ENCODE measurements at regions not wholly inside any gene's neighbourhood (a gene's known extent, or its start where the extent isn't known, plus 50 kb on each side); places are given as distances from the start of the nearest gene placed in this dataset.

- H3K4me3 ChIP-seq: no peak overlapping the region
- H3K36me3 ChIP-seq: no peaks in the 10 kb centered on the region
- H3K27ac ChIP-seq: no peak overlapping the region
- no peak for TF ChIP-seq CTCF (IDR thresholded peaks at IDR 0.05)
- TF ChIP-seq POLR2AphosphoS5 (IDR thresholded peaks at IDR 0.05): no peak
- no peak for TF ChIP-seq POLR2A (IDR thresholded peaks at IDR 0.05)
- H3K9me3 ChIP-seq: no peaks in the 10 kb centered on the region
- DNase-seq (ENCODE audit: low spot score): no peak
- H3K4me1 ChIP-seq (replicated peaks): no peaks in the 10 kb centered on the region
- no peaks in the 10 kb centered on the region for H3K27me3 ChIP-seq (replicated peaks; ENCODE audit: insufficient read depth)
- intact Hi-C loops (cut with DNase I): no loop called here
These were observed 63.2 kb upstream of the NOCT start for GRCh38 chr4:138952411-138952810.

GRCh38 chr4:138951764-138952163 lies 63.8 kb upstream of the NOCT start:
- no peak for DNase-seq (ENCODE audit: low spot score)
- Histone ChIP-seq H3K9me3 (no peaks in the 10 kb centered on the region), H3K4me1 (replicated peaks) (no peaks in the 10 kb centered on the region), H3K27me3 (replicated peaks; ENCODE audit: insufficient read depth) (no peaks in the 10 kb centered on the region), H3K36me3 (no peaks in the 10 kb centered on the region), H3K27ac (no peak overlapping the region), H3K4me3 (no peak overlapping the region)
- TF ChIP-seq POLR2AphosphoS5 (IDR thresholded peaks at IDR 0.05) (no peak), POLR2A (IDR thresholded peaks at IDR 0.05) (no peak), CTCF (IDR thresholded peaks at IDR 0.05) (no peak)
- WGBS: 46% methylated on average over 1 of the region's 1 CpG
- intact Hi-C loops (cut with DNase I): no loop called here

GRCh38 chr4:138949866-138950265 lies 65.7 kb upstream of the NOCT start:
- Histone ChIP-seq H3K36me3 (no peaks in the 10 kb centered on the region), H3K27ac (no peak overlapping the region), H3K4me1 (replicated peaks) (no peaks in the 10 kb centered on the region), H3K9me3 (no peaks in the 10 kb centered on the region), H3K4me3 (no peak overlapping the region), H3K27me3 (replicated peaks; ENCODE audit: insufficient read depth) (no peaks in the 10 kb centered on the region)
- DNase-seq (ENCODE audit: low spot score): no peak
- WGBS: 62% methylated on average over 4 of the region's 4 CpGs
- intact Hi-C loops (cut with DNase I): no loop called here
- TF ChIP-seq POLR2A (IDR thresholded peaks at IDR 0.05): no peak
- TF ChIP-seq CTCF (IDR thresholded peaks at IDR 0.05): no peak

GRCh38 chr4:138948918-138949317 lies 66.7 kb upstream of the NOCT start:
- 82% methylated on average over 2 of the region's 2 CpGs for WGBS
- H3K4me1 ChIP-seq (replicated peaks): no peaks in the 10 kb centered on the region

More at GRCh38 chr4:138948918-138949317, 66.7 kb upstream of the NOCT start:
- Histone ChIP-seq H3K9me3 (no peaks in the 10 kb centered on the region), H3K36me3 (no peaks in the 10 kb centered on the region), H3K27ac (no peak overlapping the region), H3K4me3 (no peak overlapping the region), H3K27me3 (replicated peaks; ENCODE audit: insufficient read depth) (no peaks in the 10 kb centered on the region)
- TF ChIP-seq POLR2A (IDR thresholded peaks at IDR 0.05): no peak
- no peak for TF ChIP-seq CTCF (IDR thresholded peaks at IDR 0.05)
- TF ChIP-seq POLR2AphosphoS5 (IDR thresholded peaks at IDR 0.05): no peak
- intact Hi-C loops (cut with DNase I): no loop called here
- no peak for DNase-seq (ENCODE audit: low spot score)
